Fibroblast of lung (primary cell): ENCODE measurements at regions not wholly inside any gene's neighbourhood (a gene's known extent, or its start where the extent isn't known, plus 50 kb on each side); places are given as distances from the start of the nearest gene placed in this dataset.

Experiments
- DNase-seq, 2 donors: peaks; one replicate each; pipeline versions ENCODE4 v3.0.0 to v3.0.0-alpha.2; 2010; ENCODE audit warnings: low read depth in 2 of 2
- H2AFZ ChIP-seq: 2 replicates; pipeline ENCODE4 v1.5.1; 2012; ENCODE audit warnings: low read length, control low read depth, inconsistent platforms
- H3K27ac ChIP-seq: 2 replicates; pipeline ENCODE4 v1.5.1; 2011; ENCODE audit warnings: low read length, control low read depth; ENCODE audit not compliant: insufficient read depth
- H3K27me3 ChIP-seq: 2 replicates; pipeline ENCODE4 v1.5.1; 2011; ENCODE audit warnings: mild to moderate bottlenecking, low read length; ENCODE audit not compliant: control insufficient read depth, insufficient read depth
- H3K36me3 ChIP-seq: 2 replicates; pipeline ENCODE4 v1.5.1; 2011; ENCODE audit warnings: low read length; ENCODE audit not compliant: control insufficient read depth, insufficient read depth
- H3K4me1 ChIP-seq: 2 replicates; pipeline ENCODE4 v1.5.1; 2011; ENCODE audit warnings: low read length; ENCODE audit not compliant: control insufficient read depth, insufficient read depth; ENCODE audit errors: extremely low read depth
- H3K4me2 ChIP-seq: 2 replicates; pipeline ENCODE4 v1.5.1; 2011; ENCODE audit warnings: low read length, control low read depth; ENCODE audit not compliant: insufficient read depth; ENCODE audit errors: extremely low read depth
- H3K4me3 ChIP-seq, 4 experiments: fragments of 200-600 bp in 1 of 4; sonication (generic) in 1 of 4; replicated peaks in 1 of 4; 2 replicates each; pipeline ENCODE4 v1.5.1; 2011 to 2016; ENCODE audit warnings: low read length in 4 of 4, low read depth in 3 of 4, mild to moderate bottlenecking in 3 of 4, control low read depth in 2 of 4, inconsistent platforms in 1 of 4, mixed read lengths in 1 of 4; ENCODE audit not compliant: insufficient read depth in 1 of 4; ENCODE audit errors: control extremely low read depth in 1 of 4
- H3K79me2 ChIP-seq: 2 replicates; pipeline ENCODE4 v1.5.1; 2012; ENCODE audit warnings: mild to moderate bottlenecking, low read length, inconsistent platforms; ENCODE audit not compliant: control insufficient read depth, insufficient read depth
- H3K9ac ChIP-seq: 2 replicates; pipeline ENCODE4 v1.5.1; 2011; ENCODE audit warnings: mild to moderate bottlenecking, low read length, control low read depth; ENCODE audit not compliant: insufficient read depth
- H3K9me3 ChIP-seq: 2 replicates; pipeline ENCODE4 v1.5.1; 2012; ENCODE audit warnings: low read depth, low read length; ENCODE audit not compliant: control insufficient read depth, insufficient read depth
- H4K20me1 ChIP-seq: 2 replicates; pipeline ENCODE4 v1.5.1; 2011; ENCODE audit warnings: low read length; ENCODE audit not compliant: control insufficient read depth, insufficient read depth; ENCODE audit errors: extremely low read depth
- CTCF ChIP-seq, 2 donors: IDR thresholded peaks in 1 of 2; conservative IDR thresholded peaks in 1 of 2; 1 replicate in 1 of 2; 2 replicates in 1 of 2; pipeline ENCODE4 v1.5.1; 2011 to 2012; ENCODE audit warnings: low read length in 2 of 2, control low read depth in 1 of 2, inconsistent platforms in 1 of 2, low read depth in 1 of 2, mild to moderate bottlenecking in 1 of 2
- EZH2 ChIP-seq: IDR thresholded peaks from 2 replicates; pipeline ENCODE4 v1.5.1; 2012; ENCODE audit warnings: low read length, control low read depth, mild to moderate bottlenecking; ENCODE audit errors: missing control alignments

GRCh38 chr22:27615408-27615807, 186.1 kb downstream of the MN1 start:
- Histone ChIP-seq H3K9ac (no peak overlapping the region), H3K27ac (no peak overlapping the region), H3K4me1 (no peaks in the 10 kb centered on the region), H3K4me3 (no peak overlapping the region), H2AFZ (no peak overlapping the region), H3K27me3 (peaks cover 16% of the 10 kb centered on the region), H3K79me2 (no peaks in the 10 kb centered on the region), H3K36me3 (no peaks in the 10 kb centered on the region), H3K4me2 (no peak overlapping the region), H4K20me1 (no peaks in the 10 kb centered on the region), H3K9me3 (no peaks in the 10 kb centered on the region)
- no peak for DNase-seq
- TF ChIP-seq CTCF (conservative IDR thresholded peaks at IDR 0.05 in 1 of 2, IDR thresholded peaks at IDR 0.05 in 1 of 2; ENCODE audit: low read depth in 1 of 2, low read length in 2 of 2) = no peak
- TF ChIP-seq EZH2 = no peak

GRCh38 chr22:27616033-27616432, 185.5 kb downstream of the MN1 start:
- Histone ChIP-seq H4K20me1 (no peaks in the 10 kb centered on the region), H3K4me1 (no peaks in the 10 kb centered on the region)

GRCh38 chr22:27617214-27617881, 184.2 kb downstream of the MN1 start:
- no peak for DNase-seq
- H3K36me3 ChIP-seq = no peaks in the 10 kb centered on the region
- no peaks in the 10 kb centered on the region for H3K9me3 ChIP-seq
- H3K4me3 ChIP-seq = no peak overlapping the region
- TF ChIP-seq EZH2 (no peak), CTCF (conservative IDR thresholded peaks at IDR 0.05 in 1 of 2, IDR thresholded peaks at IDR 0.05 in 1 of 2; ENCODE audit: low read depth in 1 of 2, low read length in 2 of 2) (no peak)
- H3K27ac ChIP-seq = no peak overlapping the region
- H3K9ac ChIP-seq = no peak overlapping the region
- H4K20me1 ChIP-seq = no peaks in the 10 kb centered on the region
- peaks cover 16% of the 10 kb centered on the region for H3K27me3 ChIP-seq
- H2AFZ ChIP-seq = no peak overlapping the region
- H3K4me1 ChIP-seq = no peaks in the 10 kb centered on the region
- no peak overlapping the region for H3K4me2 ChIP-seq
- H3K79me2 ChIP-seq = no peaks in the 10 kb centered on the region

More at GRCh38 chr22:27616033-27616432, 185.5 kb downstream of the MN1 start:
- Histone ChIP-seq H3K36me3 (no peaks in the 10 kb centered on the region), H2AFZ (no peak overlapping the region), H3K79me2 (no peaks in the 10 kb centered on the region), H3K9ac (no peak overlapping the region), H3K27ac (no peak overlapping the region), H3K4me3 (no peak overlapping the region), H3K27me3 (peaks cover 16% of the 10 kb centered on the region), H3K4me2 (no peak overlapping the region), H3K9me3 (no peaks in the 10 kb centered on the region)
- DNase-seq = no peak
- TF ChIP-seq CTCF (conservative IDR thresholded peaks at IDR 0.05 in 1 of 2, IDR thresholded peaks at IDR 0.05 in 1 of 2; ENCODE audit: low read depth in 1 of 2, low read length in 2 of 2) = no peak
- TF ChIP-seq EZH2 = no peak
